K562 (cell line): ENCODE measurements at regions not wholly inside any gene's neighbourhood (a gene's known extent, or its start where the extent isn't known, plus 50 kb on each side); places are given as distances from the start of the nearest gene placed in this dataset.

Source experiments
- ATAC-seq: fragments of 200-7000 bp; cut with Tn5 transposase; 3 replicates; pipeline ENCODE4 v1.9.1; 2020; ENCODE audit warnings: moderate library complexity
- BruUV-seq: library from RNA; stranded (reverse); fragments of 400-500 nt; replicated peaks from 2 replicates; lab custom pipeline; 2021; lab: Mats Ljungman, UMichigan
- CTCF ChIA-PET: fragments of 300-600 bp; formaldehyde crosslinking; extraction: SDS; loops from one replicate; lab custom pipeline; 2021; ENCODE audit warnings: low intra/inter-chr PET ratio; lab: Yijun Ruan, JAX
- POLR2A ChIA-PET: fragments of 300-600, 350-650 bp; sonication (Branson Sonifier 250); formaldehyde crosslinking; extraction: SDS; loops from one replicate; lab custom pipeline; 2021; ENCODE audit warnings: antibody characterized with exemption, inconsistent platforms; lab: Yijun Ruan, JAX
- DNase-seq, 4 experiments: peaks; one replicate each; pipeline versions ENCODE4 v3.0.0 to v3.0.0-alpha.2; 2011 to 2018; ENCODE audit warnings: low spot score in 3 of 4, mixed read lengths in 3 of 4; ENCODE audit errors: extremely low read depth in 1 of 4
- FAIRE-seq: peaks from 2 replicates; lab custom pipeline; 2011; peaks lifted over from hg19 to GRCh38; lab: Jason Lieb, UNC
- H2AFZ ChIP-seq: 2 replicates; pipeline ENCODE4 v1.6.0; 2011; ENCODE audit warnings: low read depth, low read length, control low read depth, inconsistent platforms
- H3K27ac ChIP-seq: fragments of 200-600 bp; 3 replicates; pipeline ENCODE4 v1.8.0; 2011; ENCODE audit warnings: low read depth, mild to moderate bottlenecking, control low read depth, inconsistent platforms, low read length, moderate library complexity, mixed read lengths; ENCODE audit errors: extremely low read depth
- H3K27me3 ChIP-seq, 2 experiments: fragments of 300-600 bp in 1 of 2; 2 replicates in 1 of 2; 3 replicates in 1 of 2; pipeline versions ENCODE4 v1.6.0 to v1.8.0; 2011; ENCODE audit warnings: inconsistent platforms in 2 of 2, low read length in 2 of 2, mild to moderate bottlenecking in 1 of 2, mixed read lengths in 1 of 2, moderate library complexity in 1 of 2; ENCODE audit not compliant: control insufficient read depth in 2 of 2, insufficient read depth in 2 of 2
- H3K36me3 ChIP-seq: fragments of 300-600 bp; 3 replicates; pipeline ENCODE4 v1.8.0; 2011; ENCODE audit warnings: mild to moderate bottlenecking, low read length, inconsistent platforms; ENCODE audit not compliant: control insufficient read depth, insufficient read depth
- H3K4me1 ChIP-seq, 2 experiments: fragments of 200-600 bp in 1 of 2; replicated peaks in 1 of 2; 2 replicates in 1 of 2; 3 replicates in 1 of 2; pipeline versions ENCODE4 v1.5.1 to v1.8.0; 2011; ENCODE audit warnings: inconsistent platforms in 2 of 2, low read length in 2 of 2, mild to moderate bottlenecking in 1 of 2, mixed read lengths in 1 of 2, moderate library complexity in 1 of 2; ENCODE audit not compliant: control insufficient read depth in 2 of 2, insufficient read depth in 2 of 2
- H3K4me2 ChIP-seq: 2 replicates; pipeline ENCODE4 v1.6.1; 2011; ENCODE audit warnings: low read length, control low read depth, inconsistent platforms, mixed read lengths; ENCODE audit not compliant: insufficient read depth
- H3K4me3 ChIP-seq: fragments of 200-600 bp; sonication (generic), shearing (Covaris generic); 2 replicates; pipeline ENCODE4 v1.5.1; 2016; ENCODE audit warnings: control low read depth, inconsistent platforms
- H3K79me2 ChIP-seq: fragments of 200-600 bp; 3 replicates; pipeline ENCODE4 v1.8.0; 2011; ENCODE audit warnings: low read length, inconsistent platforms; ENCODE audit not compliant: control insufficient read depth, insufficient read depth
- H3K9ac ChIP-seq, 2 experiments: 2 replicates each; pipeline versions ENCODE4 v1.6.0 to v1.6.1; 2011; ENCODE audit warnings: low read depth in 2 of 2, low read length in 2 of 2, control low read depth in 1 of 2, inconsistent platforms in 1 of 2, mild to moderate bottlenecking in 1 of 2, mixed read lengths in 1 of 2; ENCODE audit not compliant: insufficient read depth in 1 of 2
- H3K9me1 ChIP-seq: one replicate; pipeline ENCODE4 v1.6.0; 2011; ENCODE audit warnings: inconsistent platforms, mild to moderate bottlenecking, low read length, moderate library complexity; ENCODE audit not compliant: control insufficient read depth, insufficient read depth
- H3K9me3 ChIP-seq: replicated peaks from 2 replicates; pipeline ENCODE4 v1.5.1; 2011; ENCODE audit warnings: low read depth, low read length, inconsistent platforms; ENCODE audit not compliant: control insufficient read depth, insufficient read depth
- H4K20me1 ChIP-seq: replicated peaks from 2 replicates; pipeline ENCODE4 v1.6.1; 2011; ENCODE audit warnings: low read length, inconsistent platforms, mixed read lengths; ENCODE audit not compliant: control insufficient read depth, insufficient read depth
- CAMTA2 ChIP-seq: fragments of 250-450 bp; sonication (Bioruptor Pico); conservative IDR thresholded peaks from 2 replicates; pipeline ENCODE4 v1.5.1; 2022
- E2F3 ChIP-seq: fragments of 250-450 bp; sonication (Bioruptor Pico); IDR thresholded peaks from 2 replicates; pipeline ENCODE4 v1.4.0; 2020; ENCODE audit warnings: mild to moderate bottlenecking
- ELF1 ChIP-seq: fragments of 200-800 bp; sonication (Bioruptor generic); IDR thresholded peaks from 2 replicates; pipeline ENCODE4 v1.6.1; 2016; ENCODE audit warnings: missing genetic modification characterization, missing compliant biosample characterization
- KHSRP ChIP-seq: fragments of 450-650 bp; IDR thresholded peaks from 2 replicates; pipeline ENCODE4 v1.6.1; 2017
- NRF1 ChIP-seq, 2 experiments: fragments of 450-650 bp; IDR thresholded peaks in 1 of 2; conservative IDR thresholded peaks in 1 of 2; 2 replicates each; pipeline ENCODE4 v1.6.1; 2014; ENCODE audit warnings: mild to moderate bottlenecking in 2 of 2
- YY1 ChIP-seq, 3 experiments: IDR thresholded peaks; 2 replicates each; pipeline ENCODE4 v1.6.1; 2011; ENCODE audit warnings: low read length in 2 of 3, mild to moderate bottlenecking in 2 of 3, moderate library complexity in 2 of 3, borderline replicate concordance in 1 of 3, control low read depth in 1 of 3, low read depth in 1 of 3; ENCODE audit not compliant: insufficient read depth in 3 of 3, insufficient replicate concordance in 2 of 3, control insufficient read depth in 1 of 3, insufficient read length in 1 of 3; ENCODE audit errors: extremely low read depth in 1 of 3
- ZC3H4 ChIP-seq: sonication (generic); formaldehyde crosslinking; IDR thresholded peaks from 2 replicates; pipeline ENCODE4 v1.9.0; 2021; ENCODE audit warnings: missing genetic modification reagents, borderline replicate concordance
- WGBS: fragments of 100-300 bp; shearing (Covaris generic); methylation state at CpG from one replicate; pipeline ENCODE4 v1.1.6; 2016; ENCODE audit warnings: low coverage, mixed read lengths; ENCODE audit not compliant: insufficient coverage; ENCODE audit errors: missing lambda C conversion rate; 5-methylcytosine and 5-hydroxymethylcytosine counted together
- in situ Hi-C: fragments of 300-500 bp; cut with MboI; formaldehyde crosslinking; loops from 4 replicates; pipeline ENCODE4 v1.15.0; 2018; ENCODE audit warnings: inconsistent platforms, mixed read lengths
- intact Hi-C: fragments of 100-400 bp; cut with micrococcal nuclease; formaldehyde crosslinking; loops from 2 replicates; pipeline ENCODE4 v1.14.2; 2022
- TF ChIP-seq, protein P1 (sequence below): sonication (generic); formaldehyde crosslinking; IDR thresholded peaks from 2 replicates; pipeline ENCODE4 v1.8.0; 2022; ENCODE audit warnings: mild to moderate bottlenecking, missing genetic modification reagents

DNA sequence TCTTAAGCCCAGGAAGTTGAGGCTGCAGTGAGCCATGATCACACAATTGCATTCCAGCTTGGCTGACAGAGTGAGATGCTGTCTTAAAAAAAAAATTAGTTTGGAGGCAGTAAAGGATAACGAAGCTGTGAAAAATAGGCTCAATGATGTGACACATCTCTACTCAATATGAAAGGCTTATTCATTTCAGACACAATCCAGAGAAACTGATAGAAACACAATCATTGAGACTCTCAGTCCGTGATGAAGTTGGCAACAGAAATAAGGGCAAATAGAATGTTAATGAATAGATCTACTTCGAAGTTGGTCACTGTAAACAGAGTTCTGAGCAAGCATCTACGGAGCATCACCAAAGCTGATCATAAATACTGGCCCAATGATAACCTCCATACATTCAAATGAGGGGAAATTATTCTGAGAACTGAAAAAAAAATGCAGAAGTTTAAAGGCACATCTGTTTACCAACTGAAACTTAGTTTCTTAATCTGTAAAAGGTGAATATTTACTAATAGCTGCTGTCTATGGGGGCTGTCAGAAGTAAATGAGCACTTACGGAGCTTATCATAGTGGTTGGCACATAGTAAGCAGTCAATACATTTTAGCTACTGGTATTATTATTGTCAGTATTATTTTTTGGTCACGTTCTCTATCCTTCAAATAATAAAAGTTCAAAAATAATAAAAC lies 70.4 kb downstream of the AKR1B1 start:
- Histone ChIP-seq H3K4me3 (no peak overlapping the region), H3K79me2 (no peaks in the 10 kb centered on the region), H3K36me3 (no peaks in the 10 kb centered on the region), H3K27me3 (peaks cover 0 to 4% of the 10 kb centered on the region in 2 experiments; a peak in 2 of 5 replicates), H3K9me1 (no peaks in the 10 kb centered on the region), H2AFZ (no peak overlapping the region), H3K9me3 (no peaks in the 10 kb centered on the region), H3K4me2 (no peak overlapping the region), H3K4me1 (no peaks in the 10 kb centered on the region), H3K27ac (no peak overlapping the region), H4K20me1 (no peaks in the 10 kb centered on the region), H3K9ac (no peak overlapping the region)
- POLR2A ChIA-PET: interaction anchor here (0.8 to 1.0 kb wide), 2 partner anchors 20 to 126 kb away, joined by 3 to 4 read pairs; no protein-coding TSS in a partner anchor
- no peak for TF ChIP-seq E2F3 (CRISPR knock-in tag)
- TF ChIP-seq ZC3H4 (CRISPR knock-in tag): no peak
- TF ChIP-seq KHSRP: no peak
- no peak for TF ChIP-seq YY1 (IDR thresholded peaks at IDR 0.05; ENCODE audit: borderline replicate concordance in 1 of 3, control insufficient read depth in 1 of 3, extremely low read depth in 1 of 3, insufficient read depth in 3 of 3, insufficient read length in 1 of 3, insufficient replicate concordance in 2 of 3, low read depth in 1 of 3, low read length in 2 of 3)
- TF ChIP-seq, protein P1, sequence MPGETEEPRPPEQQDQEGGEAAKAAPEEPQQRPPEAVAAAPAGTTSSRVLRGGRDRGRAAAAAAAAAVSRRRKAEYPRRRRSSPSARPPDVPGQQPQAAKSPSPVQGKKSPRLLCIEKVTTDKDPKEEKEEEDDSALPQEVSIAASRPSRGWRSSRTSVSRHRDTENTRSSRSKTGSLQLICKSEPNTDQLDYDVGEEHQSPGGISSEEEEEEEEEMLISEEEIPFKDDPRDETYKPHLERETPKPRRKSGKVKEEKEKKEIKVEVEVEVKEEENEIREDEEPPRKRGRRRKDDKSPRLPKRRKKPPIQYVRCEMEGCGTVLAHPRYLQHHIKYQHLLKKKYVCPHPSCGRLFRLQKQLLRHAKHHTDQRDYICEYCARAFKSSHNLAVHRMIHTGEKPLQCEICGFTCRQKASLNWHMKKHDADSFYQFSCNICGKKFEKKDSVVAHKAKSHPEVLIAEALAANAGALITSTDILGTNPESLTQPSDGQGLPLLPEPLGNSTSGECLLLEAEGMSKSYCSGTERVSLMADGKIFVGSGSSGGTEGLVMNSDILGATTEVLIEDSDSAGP (CRISPR knock-in tag): no peak
- no peak for TF ChIP-seq CAMTA2 (CRISPR knock-in tag)
- TF ChIP-seq ELF1 (tag): no peak
- TF ChIP-seq NRF1 (conservative IDR thresholded peaks at IDR 0.05 in 1 of 2, IDR thresholded peaks at IDR 0.05 in 1 of 2): no peak
- CTCF ChIA-PET: no interaction called here
- 2% methylated on average over 6 of the region's 6 CpGs for WGBS
- no peak for ATAC-seq
- FAIRE-seq: no peak
- in situ Hi-C loops (no loop called here), intact Hi-C loops (no loop called here)
- no peak for DNase-seq
- no TSS peak for BruUV-seq
